Epithelial cell of proximal tubule (primary cell): ENCODE measurements at regions not wholly inside any gene's neighbourhood (a gene's known extent, or its start where the extent isn't known, plus 50 kb on each side); places are given as distances from the start of the nearest gene placed in this dataset.

Experiments used
- DNase-seq: peaks from one replicate; pipeline ENCODE4 v3.0.0-alpha.2; 2011; ENCODE audit warnings: low read depth
- H3K4me3 ChIP-seq: 2 replicates; pipeline ENCODE4 v1.5.1; 2011; ENCODE audit warnings: low read depth, mild to moderate bottlenecking, low read length
- TF ChIP-seq, protein P1 (sequence below): conservative IDR thresholded peaks from 2 replicates; pipeline ENCODE4 v1.5.1; 2012; ENCODE audit warnings: low read depth, mild to moderate bottlenecking, low read length

DNA sequence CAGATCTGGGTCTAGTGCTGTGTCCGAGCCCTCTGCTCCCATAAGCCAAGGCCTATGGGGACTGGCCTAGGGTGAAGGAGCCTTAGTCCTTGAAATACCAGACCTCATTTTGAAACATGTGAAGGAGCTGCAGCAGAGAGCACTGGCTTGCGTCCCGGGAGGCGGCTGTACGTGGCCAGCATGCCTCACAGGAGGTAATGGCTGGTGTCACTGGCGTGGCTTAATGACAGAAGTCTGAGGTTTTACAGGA, 72.7 kb upstream of the OTOS start:
- TF ChIP-seq, protein P1, sequence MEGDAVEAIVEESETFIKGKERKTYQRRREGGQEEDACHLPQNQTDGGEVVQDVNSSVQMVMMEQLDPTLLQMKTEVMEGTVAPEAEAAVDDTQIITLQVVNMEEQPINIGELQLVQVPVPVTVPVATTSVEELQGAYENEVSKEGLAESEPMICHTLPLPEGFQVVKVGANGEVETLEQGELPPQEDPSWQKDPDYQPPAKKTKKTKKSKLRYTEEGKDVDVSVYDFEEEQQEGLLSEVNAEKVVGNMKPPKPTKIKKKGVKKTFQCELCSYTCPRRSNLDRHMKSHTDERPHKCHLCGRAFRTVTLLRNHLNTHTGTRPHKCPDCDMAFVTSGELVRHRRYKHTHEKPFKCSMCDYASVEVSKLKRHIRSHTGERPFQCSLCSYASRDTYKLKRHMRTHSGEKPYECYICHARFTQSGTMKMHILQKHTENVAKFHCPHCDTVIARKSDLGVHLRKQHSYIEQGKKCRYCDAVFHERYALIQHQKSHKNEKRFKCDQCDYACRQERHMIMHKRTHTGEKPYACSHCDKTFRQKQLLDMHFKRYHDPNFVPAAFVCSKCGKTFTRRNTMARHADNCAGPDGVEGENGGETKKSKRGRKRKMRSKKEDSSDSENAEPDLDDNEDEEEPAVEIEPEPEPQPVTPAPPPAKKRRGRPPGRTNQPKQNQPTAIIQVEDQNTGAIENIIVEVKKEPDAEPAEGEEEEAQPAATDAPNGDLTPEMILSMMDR: no peak
- no peak overlapping the region for H3K4me3 ChIP-seq
- no peak for DNase-seq

DNA sequence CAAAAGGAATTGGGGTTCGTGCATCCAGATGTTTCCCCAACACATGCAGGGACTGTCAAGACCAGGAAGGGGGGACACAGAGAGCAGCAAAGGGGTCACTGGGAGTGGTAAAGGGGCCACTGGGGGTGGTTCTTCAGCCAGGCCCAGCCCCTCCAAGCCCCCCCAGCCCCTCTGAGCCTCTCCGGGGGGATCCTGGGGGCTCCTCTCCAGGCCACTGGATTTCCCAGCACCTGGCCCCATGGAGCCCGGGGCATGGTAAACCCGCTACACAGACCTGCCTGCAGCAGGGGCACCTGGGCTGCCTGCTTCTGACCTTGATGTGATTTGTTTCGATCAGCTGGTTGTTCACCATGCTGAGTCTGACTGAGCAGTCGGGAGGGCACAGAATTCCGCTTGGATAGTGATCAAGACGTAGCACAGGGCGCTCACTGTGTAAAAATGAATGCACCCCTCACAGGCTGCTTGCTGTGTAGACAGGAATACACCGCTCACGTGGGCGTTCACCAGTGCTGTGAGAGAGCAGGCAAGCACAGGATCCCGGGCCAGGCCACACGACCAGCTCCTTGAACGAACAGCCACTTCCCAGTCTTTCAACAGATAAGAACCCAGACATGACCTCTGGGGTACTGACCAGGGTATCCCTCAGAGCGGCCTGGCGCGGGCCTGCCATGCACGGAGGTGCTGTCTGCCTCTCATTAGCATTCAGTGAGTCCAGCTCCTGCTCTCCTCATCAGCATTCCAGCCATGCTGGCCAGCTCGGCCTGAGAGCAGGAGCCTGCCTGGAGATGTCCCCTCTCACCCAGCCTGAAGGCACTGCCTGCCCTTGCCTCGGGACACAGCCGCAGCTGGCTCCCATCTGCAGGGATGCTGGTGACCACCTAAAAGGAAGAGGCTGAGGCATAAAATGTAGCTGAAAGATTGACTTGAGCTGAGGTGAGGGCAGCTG, 73.3 kb upstream of the OTOS start:
- TF ChIP-seq, protein P1: no peak
- H3K4me3 ChIP-seq: no peak overlapping the region
- DNase-seq: no peak

DNA sequence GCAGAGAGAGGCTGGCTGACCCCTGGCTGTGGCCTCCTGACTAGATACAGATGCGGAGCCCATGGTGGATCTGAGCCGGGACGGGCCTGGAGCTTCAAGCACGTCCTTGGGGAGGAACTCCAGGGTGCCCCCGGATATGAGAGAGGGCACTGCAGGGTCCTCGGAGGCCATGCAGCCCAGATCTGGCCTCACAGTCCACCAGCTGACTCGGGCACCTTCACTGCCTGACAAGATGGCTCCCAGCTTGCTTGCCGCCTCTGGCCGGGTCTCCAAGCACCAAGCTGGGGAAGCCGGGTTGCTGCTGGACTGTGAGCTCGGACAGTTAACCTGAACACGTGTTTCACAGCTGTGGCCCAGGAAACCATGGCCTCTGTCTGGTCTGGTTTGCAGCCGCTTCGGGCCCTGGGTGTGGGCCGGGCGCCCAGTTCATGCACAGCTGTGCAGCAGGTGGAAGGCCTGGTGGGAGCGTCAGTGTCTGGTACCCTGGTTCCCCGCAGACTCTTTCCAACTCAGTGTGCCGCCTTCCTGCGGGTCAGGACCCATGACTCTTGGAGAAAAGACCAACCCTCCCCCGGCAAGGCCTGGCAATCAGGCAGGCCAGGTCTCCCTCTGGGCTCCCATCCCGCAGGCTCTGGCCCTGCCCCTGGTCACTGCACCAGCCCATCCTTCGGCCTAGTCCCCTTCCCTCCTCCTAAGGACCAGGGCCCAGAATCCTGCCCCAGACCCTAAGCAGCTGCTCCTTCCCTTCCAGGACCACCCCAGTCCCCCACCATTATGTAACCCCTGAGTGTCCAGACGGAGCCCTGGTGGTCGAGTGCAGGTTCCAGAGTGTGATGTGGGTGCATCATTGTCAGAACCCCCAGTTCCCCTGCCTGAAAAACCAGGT, 74.6 kb upstream of the OTOS start:
- H3K4me3 ChIP-seq: no peak overlapping the region
- no peak for DNase-seq
- TF ChIP-seq, protein P1: no peak

DNA sequence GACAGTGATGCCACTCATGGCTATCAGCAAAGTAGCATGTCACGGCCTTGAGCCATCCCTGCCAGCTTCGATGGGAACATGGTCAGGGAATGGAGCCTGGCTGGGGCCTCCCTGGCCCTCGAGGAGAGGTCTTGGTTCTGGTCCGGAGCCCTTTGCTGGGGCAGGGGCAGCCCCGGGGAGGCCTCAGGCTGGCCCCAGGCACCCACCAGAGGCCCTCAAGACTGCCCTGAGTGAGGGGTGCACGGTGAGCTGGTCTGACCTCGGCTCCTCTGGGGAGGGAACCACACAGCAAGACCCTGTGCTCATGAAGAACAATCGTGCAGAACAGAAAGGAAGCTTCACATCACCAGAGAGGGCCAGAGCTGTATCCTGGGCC, 75.2 kb upstream of the OTOS start:
- no peak for DNase-seq
- H3K4me3 ChIP-seq: no peak overlapping the region
- TF ChIP-seq, protein P1: no peak

DNA sequence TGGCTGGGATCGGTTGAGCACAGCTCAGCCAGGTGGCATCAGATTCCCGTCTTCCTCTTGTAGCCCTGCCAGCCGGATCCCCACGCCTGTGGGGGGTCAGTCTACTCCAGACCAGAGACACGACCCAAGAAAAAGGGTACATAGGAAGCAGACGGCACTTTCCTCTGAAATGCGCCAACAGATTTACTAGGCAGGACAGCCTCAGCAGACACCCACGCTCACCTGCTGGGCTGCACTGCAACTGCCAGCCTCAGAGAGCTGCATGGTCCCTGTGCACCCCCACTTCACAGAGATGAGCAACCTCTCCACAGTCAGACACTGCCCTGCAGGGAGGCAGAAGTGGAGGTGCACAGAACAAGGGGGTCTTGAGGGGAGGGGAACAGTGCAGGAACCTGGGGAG, 75.7 kb upstream of the OTOS start:
- TF ChIP-seq, protein P1: no peak
- no peak for DNase-seq
- no peak overlapping the region for H3K4me3 ChIP-seq

DNA sequence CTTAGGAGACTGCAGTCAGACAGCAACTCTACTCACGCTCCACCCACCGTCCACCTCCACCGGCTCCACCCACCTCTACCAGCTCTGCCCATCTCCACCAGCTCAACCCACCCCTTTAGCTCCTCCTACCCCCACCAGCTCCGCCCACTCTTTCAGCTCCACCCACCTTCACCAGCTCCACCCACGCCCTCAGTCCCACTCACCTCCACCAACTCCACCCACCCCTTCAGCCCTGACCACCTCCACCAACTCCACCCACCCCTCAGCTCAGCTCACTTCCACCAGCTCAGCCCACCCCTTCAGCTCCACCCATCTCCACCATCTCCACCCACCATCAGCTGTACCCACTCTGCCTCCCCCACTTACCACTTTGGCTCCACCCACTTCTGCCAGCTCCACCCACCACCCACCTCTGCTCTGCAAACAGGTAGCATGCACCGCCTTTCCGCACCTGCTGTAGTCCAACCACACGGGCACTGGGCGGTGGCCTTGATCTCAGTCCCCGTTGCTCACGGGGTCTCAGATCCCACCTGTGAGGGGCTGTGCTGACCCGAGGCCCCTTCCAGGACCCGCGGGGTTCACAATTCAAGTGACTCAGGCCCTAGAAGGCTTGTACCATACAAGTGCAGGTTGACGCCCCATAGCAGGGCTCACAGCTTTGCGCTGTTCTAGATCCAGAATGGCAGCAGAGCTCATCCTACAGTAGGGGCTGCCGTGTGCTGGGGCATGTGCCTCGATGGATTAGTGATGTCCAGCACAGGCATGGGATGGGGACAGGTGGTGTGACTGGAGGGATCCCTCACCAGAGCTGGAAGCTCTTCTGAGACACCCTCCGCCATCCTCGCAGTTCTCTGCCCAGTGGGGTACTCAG, 77.2 kb upstream of the OTOS start:
- no peak overlapping the region for H3K4me3 ChIP-seq
- TF ChIP-seq, protein P1: no peak
- no peak for DNase-seq
